ENCODE measurements at regions not wholly inside any gene's neighbourhood (a gene's known extent, or its start where the extent isn't known, plus 50 kb on each side); places are given as distances from the start of the nearest gene placed in this dataset.

DNA sequence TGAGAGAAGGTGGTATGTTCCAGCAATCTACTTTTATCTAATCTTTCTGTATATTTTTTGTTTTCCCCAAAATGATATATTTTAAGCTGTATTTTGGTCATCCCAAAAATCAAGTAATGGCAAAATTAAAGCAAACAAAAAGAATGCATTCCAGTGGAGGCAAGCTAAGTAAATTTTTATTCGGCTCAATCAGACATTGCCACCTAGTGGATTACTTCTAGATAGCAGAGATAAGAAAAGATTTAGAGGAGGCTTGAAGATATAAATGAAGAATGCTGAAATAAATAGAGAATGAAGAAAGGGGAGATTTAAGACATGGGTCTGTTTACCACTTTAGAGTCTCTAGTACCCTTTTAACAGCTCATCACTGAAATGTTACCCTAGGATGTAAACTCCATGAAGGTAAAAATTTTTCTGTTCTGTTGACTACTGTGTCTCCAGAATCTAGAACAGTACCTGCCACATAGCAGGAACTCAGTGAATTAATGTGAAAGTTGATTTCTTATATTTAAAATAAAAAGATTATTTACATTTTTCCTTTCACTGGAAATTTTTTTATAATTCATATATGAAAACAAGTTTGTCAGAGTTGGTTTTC, 110.9 kb upstream of the ANK2 start:
- TF ChIP-seq, protein P1, sequence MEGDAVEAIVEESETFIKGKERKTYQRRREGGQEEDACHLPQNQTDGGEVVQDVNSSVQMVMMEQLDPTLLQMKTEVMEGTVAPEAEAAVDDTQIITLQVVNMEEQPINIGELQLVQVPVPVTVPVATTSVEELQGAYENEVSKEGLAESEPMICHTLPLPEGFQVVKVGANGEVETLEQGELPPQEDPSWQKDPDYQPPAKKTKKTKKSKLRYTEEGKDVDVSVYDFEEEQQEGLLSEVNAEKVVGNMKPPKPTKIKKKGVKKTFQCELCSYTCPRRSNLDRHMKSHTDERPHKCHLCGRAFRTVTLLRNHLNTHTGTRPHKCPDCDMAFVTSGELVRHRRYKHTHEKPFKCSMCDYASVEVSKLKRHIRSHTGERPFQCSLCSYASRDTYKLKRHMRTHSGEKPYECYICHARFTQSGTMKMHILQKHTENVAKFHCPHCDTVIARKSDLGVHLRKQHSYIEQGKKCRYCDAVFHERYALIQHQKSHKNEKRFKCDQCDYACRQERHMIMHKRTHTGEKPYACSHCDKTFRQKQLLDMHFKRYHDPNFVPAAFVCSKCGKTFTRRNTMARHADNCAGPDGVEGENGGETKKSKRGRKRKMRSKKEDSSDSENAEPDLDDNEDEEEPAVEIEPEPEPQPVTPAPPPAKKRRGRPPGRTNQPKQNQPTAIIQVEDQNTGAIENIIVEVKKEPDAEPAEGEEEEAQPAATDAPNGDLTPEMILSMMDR (optimal IDR thresholded peaks at IDR 0.05 in 1 of 3, IDR thresholded peaks at IDR 0.05 in 1 of 3, conservative IDR thresholded peaks at IDR 0.05 in 1 of 3; ENCODE audit: extremely low read depth in 1 of 3, insufficient read depth in 2 of 3, low read length in 3 of 3): peak in 2 of 3 experiments; percentile 44 to 53
- TF ChIP-seq EZH2 (IDR thresholded peaks at IDR 0.05; ENCODE audit: low read length): no peak

Measured in keratinocyte (primary cell).